HG03442 (cell line): ENCODE measurements at regions not wholly inside any gene's neighbourhood (a gene's known extent, or its start where the extent isn't known, plus 50 kb on each side); places are given as distances from the start of the nearest gene placed in this dataset.

Experiments used
- ATAC-seq: cut with Tn5 transposase; IDR thresholded peaks from one replicate; pipeline ENCODE4 v1.9.1; 2021; ENCODE audit warnings: mild to moderate bottlenecking, moderate library complexity; ENCODE audit not compliant: unreplicated experiment

DNA sequence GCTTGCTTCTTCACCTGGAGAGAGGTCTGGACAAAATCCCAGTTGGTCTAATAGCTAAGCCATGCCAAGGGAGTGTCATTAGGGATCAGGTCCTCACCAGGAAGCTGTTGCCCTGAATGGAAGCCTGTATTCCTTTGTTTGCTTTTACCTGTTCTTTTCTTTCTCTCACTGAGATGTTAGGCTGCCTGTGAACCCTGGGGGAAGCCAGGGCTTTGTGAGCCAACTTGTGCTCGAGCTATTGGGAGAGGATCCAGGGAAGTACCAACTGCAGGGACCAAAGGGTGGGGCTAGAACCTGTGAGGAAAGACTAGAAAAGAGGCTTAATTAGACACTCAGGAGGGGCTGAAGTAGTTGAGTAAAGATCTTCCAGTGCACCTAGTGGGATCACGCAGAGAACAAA, 451.2 kb upstream of the TLE4 start:
- ATAC-seq: no peak

DNA sequence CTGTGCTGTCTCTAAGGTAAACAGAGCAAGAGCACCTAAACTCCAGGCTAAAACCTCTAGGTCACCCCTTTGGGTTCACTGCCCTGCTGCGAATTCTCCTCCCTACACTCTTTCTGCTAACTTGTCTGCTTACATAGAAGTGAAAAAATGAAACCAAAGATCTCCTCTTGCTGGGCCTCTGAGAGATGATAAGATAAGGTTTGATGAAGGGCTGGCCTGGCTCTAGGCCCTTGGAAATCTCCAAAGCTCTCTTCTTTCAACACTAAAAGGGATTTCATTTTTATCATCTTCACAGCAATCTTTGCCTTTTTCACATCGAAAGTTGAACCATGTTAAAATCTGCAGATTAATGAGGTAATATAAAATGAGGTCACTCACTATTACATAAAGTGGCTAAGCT, 450.8 kb upstream of the TLE4 start:
- no peak for ATAC-seq

DNA sequence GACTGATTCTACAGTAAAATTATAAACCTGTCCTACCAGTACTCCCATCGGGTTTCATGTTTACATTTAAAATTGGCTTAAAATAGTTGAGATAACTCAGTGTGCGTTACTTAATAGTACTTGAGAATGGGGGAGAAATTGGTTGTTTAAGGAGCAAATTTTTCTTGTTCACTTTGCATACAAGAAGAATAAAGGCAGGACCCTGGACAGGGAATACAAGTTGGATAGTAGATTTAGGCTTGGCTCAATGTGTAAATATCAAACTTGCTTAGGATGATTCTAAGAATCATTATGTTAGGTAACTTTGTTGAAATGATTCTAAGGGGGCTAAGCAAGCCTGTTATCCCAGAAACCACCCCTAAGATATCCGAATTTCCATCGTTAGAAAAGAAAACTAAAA, 448.4 kb upstream of the TLE4 start:
- no peak for ATAC-seq

DNA sequence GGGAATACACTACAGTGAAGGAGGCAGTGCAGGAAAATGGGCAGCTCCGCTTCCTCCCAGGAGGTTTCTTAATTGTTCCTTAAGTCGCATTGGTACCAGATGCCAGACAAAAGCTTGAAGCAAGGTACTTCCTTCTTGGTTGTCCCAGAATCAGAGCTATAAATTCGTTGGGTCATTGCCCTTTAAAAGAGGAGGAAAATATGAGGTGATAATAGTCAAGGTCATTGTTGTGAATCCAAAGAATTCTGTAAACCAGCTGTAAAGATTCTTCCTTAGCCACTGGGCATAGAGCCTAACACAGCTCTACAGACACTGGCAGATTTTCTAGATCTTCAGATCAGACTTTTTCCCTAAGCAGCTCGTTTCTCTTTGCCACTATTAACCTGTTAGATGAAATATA, 444.1 kb upstream of the TLE4 start:
- ATAC-seq: no peak

DNA sequence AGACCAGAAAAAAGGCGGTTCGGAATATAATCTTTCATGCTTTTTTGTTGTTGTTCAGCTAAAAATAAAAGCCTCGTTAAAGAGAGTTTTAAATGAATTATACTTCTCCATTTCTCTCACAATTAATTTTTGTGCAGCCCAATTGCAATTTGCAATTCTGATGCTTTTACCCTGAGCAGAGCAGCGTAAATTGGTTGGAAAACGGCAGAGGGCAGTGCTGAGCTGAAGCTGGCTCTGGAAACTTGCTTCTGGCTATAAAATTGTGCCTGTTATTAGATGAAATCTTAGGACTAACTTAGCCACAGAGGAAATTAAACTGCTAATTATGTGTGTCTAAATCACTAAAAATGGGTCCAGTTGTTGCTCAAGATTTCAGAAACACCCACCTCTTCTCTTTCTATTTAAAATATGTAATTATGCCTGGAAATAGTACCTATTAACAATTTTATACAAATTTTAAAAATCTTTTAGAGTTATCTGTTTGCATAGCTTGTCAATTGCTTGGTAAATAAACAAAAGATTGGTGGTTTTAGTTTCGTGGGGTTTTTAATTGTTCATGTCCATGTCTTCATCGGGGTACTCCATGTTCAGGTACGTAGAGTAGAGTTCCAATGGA, 441.8 kb upstream of the TLE4 start:
- no peak for ATAC-seq

DNA sequence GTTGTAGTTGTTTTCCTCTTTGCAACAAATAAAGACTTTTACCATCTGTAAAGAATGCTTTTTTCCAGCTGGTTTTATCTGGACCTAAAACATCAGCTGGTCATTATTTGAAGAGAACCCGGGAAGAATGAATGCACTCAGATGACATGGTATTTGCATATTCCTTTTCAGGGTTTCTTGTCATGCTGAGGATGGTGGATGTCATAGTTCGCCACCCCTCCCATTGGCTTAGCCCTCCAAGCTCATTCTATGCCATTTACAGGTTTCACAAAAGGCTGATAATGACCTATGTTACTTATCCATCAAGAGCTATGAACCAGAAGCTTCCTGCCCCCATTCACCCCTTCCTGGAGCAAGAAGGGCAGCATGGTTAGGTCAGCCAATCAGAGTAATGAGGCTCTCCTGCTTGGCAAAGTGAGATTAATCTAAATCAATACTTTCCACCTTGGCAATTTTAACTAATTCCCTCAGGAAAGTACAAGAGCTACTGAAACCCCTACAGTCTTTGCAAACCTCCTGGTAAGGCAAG, 440.5 kb upstream of the TLE4 start:
- ATAC-seq: no peak

DNA sequence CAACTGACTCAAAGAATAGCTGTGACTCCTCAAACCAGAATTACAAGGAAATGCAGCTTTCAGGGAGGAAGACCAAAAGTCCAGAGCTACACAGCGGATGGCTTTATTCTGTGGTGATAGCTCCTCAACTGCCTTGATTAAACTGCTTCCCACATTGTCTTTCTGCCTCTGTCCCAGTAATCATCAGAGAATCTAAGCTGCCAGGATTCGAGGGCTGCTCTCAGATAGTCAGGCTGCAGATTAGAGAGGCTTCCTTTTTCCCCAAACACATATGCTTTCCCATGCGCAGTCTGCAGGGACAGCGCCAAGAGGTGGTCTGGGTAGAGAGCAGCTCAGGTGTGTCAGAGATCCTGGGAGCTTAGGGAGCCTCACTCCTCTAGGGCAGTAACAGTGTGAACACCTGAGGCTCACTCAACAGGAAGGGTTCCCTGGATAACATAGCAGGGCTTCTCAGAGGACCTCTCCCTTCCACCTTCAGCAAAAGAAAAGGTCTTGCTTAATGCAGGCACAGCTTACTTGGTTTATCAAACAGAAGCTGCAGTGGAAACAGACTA, 439.9 kb upstream of the TLE4 start:
- no peak for ATAC-seq

DNA sequence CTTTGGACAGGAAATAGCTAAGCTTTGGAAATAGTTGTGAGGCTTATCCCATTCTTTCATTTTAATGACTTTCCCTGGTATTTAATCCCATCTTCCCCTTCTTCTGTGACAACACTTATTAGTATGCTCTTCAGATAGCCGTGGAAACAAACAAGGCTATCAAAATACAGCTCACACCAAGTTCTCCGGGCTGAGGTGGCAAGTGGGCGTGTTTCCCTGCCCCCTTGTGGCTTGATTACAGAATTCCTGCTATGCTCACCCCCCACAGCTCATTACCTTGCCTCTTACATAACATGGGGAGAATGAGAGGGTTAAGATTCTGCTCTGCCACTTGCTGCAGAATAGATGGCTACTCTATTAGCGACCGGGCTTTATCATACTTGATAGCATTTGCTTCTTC, 437.1 kb upstream of the TLE4 start:
- no peak for ATAC-seq

DNA sequence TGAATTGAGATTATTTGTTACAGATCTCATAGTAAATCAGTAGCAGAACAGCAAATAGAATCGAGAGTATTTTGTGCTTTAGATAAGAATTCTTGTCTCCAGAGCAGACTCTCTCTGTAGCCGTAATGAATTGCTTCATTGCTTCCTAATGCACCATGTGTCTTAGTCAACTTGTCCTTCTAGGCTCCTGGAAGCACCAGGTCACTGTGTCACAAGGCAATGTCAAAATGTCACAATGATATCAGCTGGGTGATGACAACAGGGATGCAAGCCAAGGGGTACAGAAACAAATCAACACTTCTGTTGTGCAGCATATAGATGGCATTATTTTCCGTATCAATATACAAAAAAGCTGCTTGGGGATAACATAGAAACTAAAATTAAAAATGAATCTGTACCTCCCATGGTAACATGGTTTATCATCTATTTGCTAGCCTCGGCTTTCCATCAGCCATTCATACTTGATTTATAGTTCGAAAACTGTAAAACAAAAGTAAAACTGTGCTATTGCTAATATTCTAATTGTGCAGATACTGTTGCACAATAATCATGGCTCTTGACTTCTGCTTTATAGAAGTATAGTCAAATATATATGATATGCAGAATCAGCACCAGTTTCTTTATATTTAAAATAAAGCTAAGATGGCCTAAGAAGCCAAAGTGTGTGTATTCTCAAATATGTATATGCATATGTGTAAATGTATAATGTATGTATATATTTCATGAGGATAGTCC, 435.9 kb upstream of the TLE4 start:
- ATAC-seq: no peak

DNA sequence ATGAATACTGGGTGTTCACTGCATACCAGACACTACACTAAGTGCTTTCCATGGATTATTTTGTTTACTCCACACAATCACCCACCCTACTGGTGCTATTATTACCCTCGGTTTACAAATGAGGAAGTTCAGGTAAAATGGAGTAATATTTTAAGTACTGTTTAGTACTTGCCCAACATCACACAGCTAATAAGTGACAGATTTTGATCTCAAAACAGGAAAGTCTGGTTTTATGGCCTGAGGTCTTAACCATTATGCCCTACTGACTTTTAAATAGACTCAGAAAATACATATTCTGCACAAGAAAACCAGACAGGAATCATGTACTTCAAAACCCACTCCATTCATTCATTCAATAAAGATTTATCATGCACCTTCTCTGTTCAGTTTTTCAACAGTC, 431.0 kb upstream of the TLE4 start:
- ATAC-seq: no peak

DNA sequence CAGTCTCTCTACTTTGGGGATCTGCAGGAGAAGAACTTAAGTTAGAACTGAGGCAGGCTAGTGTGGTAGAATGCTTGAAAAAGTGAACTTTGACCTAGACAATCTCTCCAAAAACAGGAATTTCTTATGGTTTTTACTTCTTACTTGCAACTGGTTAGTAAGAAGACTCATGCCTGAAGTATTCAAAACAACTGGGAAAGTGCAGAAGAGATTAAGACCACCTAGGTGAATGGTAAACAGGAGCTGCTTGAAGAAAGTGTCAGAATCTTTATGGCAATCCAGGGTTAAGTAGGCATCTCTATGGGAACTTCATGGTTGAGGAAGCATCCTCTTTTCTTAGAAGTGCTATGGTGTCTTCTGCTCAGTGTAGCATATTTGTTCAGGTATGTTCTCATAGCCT, 428.6 kb upstream of the TLE4 start:
- ATAC-seq: no peak

DNA sequence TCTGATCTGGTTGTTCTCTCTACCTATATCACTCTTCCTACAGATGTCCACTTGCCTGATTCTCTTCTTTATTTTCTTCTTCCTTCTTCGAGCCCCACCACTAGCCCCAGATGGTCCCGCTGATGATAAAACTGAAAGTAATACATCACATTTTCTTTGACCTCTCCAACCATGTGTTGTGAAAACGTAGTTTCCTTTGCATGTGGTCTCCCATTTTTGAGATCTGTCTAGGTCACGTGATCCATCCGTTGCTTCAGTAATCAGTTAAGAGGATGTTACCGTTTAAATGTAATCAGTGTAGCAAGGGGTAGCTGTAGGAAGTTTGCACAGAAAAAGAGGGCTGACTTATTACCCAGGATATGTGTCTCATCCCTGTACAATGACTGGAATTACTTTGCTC, 426.3 kb upstream of the TLE4 start:
- ATAC-seq: no peak

DNA sequence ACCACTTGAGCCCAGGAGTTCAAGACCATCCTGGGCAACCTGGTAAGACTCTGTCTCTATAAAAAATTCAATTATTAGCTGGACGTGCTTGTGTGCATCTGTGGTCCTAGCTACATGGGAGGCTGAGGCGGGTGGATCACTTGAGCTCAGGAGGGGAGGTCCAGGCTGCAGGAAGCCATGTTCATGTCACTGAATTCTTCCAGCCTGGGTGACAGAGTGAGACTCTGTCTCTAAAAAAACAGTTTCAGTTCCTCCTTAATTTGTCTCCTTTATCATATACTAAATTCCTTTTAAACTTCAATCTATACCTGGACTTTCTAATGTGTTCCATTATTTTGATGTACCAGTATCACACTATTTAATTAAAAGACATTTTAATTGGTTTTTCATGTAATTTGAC, 422.2 kb upstream of the TLE4 start:
- no peak for ATAC-seq

DNA sequence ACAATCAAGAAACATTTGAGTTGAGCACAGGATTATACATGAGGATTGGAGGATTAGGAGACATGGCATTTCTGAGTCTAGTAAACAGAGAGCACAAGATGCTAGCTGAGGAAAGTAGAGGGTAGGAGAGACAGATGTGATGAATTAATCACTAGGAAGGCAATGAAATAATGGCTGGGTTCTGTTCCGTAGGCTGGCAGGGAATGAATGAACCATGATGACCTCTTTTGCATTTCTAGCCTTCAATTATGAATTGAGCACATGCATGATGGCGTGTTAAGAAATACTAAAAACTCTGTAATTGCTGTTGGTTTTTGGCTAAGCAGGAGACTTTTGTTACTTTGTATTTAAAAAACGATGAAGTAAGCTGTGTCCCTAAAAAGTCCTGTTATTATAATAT, 420.0 kb upstream of the TLE4 start:
- ATAC-seq: no peak

DNA sequence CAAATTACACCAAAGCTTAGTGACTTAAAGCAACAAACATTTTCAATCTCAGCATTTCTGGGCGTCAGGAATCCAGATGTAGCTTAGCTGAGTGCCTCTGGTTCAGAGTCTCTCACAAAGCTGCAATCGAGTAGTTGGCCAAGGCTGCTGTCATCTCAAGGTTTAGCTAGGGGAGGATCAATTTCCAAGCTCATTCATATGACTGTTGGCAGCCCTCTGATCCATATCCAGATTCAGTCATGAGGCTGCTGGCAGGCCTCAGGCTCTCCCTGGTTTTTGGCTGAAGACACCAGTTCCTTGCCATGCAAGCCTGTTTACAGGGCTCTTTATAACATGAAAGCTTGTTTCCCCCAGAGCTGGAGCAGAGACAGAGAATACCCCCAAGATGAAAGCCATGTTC, 419.5 kb upstream of the TLE4 start:
- no peak for ATAC-seq

DNA sequence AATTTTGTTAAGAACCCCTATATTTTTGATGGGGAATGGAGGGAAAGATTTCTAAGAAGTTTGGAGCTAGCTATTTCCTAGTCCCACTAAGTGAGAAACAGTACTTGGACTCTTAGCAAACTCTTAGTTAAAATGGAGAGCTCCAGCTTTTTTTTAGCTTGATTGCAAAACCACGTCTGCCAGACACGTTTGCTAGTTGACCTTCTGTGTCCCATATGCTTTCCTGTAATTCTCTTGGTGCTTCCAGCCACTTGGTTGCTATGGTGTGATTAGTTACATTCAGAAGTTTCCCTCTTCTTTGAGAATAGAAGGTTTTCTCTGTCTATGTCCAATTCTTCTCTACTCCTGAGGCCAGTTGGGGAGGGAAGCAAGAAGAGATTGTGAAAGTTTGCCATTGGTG, 417.0 kb upstream of the TLE4 start:
- no peak for ATAC-seq

DNA sequence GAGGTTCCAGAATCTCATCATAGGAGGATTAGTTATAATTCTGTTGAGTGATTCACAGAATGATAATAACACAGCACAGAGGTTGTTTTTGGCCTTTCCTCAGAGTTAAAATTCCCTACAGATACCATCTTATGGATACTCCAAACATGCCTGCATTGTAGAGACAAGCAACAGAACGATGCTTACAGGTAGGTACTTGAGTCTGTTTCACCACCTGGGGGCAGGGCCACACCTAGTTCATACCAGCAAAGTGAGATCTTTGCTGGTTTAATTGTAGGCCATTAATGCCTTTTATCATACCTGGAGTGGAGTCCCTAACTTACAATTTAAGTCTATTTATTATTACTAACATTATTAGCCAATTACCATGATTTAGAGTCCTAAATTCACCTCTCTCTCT, 416.5 kb upstream of the TLE4 start:
- no peak for ATAC-seq

DNA sequence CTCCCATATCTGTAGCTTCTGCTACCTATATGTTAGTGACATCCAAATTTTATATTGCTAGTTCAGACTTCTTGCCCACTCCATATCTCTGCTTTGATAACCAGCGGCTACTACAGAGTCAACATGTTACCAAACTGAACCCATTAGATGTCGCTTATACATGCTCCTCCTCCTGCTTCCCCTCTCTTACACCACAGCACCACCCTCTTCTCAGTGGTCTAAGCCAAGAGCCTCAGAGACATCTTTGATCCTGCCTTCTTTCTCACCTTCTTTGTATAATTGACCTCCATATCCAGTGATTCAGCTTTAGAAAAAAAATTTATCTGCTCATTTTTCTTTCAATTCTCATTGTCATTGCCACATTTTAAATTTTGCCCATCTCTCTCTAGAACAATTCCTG, 408.2 kb upstream of the TLE4 start:
- no peak for ATAC-seq

DNA sequence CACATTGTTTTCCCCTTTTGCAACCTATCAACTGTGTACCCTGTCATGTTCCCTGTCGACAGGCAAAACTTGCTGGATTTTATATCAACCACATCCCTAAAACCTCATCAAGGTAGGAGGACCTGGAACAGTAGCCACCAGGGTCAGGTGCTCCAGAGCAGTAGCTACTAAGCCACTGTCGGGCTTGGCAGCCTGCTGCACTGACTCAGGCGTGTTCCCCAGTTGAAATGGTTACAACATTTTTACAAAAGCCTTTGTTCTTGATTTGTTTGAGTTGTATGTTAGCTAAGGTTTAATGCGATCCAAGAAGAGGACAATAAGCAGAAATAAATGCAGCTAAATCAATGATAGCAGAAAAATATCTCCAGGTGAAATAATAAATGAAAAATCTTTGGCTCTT, 407.4 kb upstream of the TLE4 start:
- no peak for ATAC-seq

DNA sequence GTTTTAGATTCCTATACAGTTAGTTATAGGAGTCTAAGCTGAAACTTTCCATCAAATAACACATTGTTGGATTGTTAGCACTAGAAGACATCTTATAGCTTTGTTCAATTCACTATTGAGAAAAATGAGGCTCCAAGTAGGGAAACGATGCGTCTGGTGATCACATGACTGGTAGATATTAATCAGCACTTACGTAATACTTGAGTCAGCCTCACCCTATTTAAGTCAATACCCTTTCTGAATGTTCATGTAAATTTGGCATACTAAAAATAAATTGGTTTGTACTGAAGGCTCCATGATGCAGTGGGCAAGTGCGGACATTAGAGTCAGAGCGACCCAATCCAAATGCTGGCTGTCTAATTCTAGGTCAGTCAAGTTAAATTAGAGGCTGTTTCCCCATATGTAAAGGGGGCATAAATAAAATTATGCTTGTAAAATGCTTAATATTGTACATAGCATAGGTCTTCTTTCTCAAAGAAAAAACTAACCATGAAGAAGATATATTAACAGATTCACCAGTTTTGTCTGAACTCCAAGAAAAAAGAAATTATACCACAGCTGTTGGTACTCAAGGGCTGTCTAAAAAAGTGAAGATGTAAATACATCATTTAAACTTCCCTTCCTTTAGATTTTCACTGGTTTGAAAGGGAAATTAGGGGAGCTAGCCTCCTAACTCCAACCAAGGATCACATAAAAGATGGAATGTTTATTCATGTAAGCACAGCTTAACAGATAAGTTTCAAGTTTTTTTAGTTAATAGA, 406.6 kb upstream of the TLE4 start:
- no peak for ATAC-seq

DNA sequence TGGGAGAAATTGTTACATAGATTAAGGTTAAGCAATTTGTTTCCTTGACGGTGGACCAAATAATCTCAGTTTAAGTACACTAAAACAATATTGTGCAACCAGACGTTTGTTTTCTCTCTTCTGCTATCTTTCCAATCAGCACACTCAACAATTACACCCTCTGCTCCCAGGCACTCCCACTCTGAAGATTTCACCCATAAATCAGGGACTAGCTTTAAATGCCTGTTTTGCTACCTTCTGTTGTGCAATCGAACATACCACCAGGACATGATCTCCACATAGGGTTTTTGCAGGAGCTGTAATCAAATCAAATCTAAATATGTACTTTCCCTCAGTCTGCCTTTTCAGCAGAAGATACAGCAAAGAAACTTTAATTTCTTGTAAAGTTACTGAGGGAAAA, 405.8 kb upstream of the TLE4 start:
- no peak for ATAC-seq

DNA sequence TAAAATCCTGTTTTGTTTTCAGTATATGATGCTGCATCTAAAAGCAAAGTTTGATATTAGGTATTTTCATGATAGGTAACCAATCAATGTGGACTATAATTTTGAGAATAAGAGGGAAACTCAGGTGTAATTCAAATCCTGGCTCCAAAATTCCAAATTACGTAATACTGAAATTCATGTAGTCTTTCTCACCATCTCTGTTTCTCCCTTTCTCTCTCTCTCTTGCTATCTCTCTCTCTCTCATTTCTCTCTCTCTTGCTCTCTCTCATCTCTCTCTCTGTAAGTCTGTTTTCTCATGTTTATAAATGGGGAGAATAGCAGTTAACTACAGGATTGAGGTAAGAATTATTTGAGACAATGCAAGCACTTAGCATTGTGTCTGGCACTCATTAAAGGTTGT, 401.1 kb upstream of the TLE4 start:
- ATAC-seq: no peak
